NCI-H446 treated with DMSO at 0.1 percent for 48 hours (cell line): ENCODE measurements at regions not wholly inside any gene's neighbourhood (a gene's known extent, or its start where the extent isn't known, plus 50 kb on each side); places are given as distances from the start of the nearest gene placed in this dataset.

ENCODE experiments used
- DNase-seq: peaks from one replicate; lab custom pipeline; 2025; lab: John Stamatoyannopoulos, UW

DNA sequence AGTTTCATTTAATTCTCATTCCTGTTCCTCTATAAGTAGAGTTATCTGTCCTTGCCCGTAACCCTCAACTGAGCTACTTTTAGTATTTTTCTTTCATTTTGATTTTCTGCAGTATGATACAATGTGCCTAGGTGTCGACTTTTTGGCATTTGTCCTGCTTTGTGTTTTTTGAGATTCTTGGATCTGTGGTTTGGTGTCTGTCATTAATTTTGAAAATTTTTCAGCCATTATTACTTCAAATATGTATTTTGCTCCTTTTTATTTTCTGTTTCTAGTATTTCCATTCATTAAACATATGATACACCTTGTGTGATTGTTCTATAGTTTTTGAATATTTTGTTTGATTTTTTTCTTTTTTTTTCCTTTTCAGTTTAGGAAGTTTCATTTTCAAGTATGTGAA lies 598.9 kb downstream of the SPOCK3 start:
- no peak for DNase-seq

DNA sequence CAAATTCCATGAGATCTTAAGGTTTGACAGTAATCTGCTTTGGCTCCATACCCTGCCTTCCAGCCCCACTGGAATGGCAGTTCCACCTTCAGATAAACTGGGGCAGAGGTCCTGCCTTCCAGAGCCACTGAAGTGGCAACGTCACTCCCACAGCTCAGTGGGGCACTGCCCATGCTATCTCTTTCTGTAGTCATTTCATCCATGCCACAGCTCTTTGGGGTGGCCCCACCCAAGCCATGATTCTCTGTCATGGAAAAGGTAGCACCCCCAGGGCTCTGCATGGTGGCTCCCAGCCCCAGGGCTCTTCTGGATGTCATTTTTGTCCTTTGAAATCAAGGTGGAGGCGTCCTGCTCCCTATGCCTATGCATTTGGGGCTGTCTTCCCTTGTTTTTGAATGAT lies 596.5 kb downstream of the SPOCK3 start:
- no peak for DNase-seq

DNA sequence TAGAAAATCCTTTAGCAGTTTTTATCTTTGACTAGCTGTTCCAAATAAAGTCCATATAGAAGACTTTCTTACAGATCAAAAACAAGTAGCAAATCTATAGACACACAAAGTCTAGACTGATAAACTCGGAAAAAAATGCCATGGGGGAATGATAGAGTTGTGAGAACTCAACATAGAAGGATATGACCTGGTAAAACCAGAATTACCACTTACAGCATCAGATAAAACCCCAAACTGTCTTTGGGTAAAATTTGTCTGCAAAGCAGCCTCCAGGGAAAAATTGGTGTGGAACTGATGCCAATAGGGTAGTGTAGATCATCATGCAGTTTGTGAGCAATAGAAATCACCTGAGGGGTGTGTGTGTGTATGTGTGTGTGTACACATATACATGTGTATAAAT lies 579.1 kb downstream of the SPOCK3 start:
- DNase-seq = no peak

DNA sequence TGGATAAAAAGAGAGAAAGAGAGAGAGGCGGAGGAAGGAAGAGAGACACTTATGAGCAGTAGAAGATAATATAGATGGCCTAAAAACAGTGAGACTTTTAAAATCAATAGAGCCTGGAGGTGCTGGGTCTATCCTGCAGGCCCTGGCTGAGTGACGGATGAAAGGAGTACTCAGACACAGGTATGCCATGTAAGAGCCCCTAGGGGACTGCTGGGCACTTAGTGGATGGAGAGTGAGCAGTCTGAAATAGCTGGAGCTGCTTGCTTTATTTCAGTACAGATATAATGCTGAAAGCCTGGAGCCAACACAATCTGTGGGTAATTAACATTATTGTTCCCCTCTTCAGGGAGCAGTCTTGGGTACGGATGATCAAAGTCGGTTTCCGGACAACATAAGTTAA lies 578.6 kb downstream of the SPOCK3 start:
- DNase-seq = no peak

DNA sequence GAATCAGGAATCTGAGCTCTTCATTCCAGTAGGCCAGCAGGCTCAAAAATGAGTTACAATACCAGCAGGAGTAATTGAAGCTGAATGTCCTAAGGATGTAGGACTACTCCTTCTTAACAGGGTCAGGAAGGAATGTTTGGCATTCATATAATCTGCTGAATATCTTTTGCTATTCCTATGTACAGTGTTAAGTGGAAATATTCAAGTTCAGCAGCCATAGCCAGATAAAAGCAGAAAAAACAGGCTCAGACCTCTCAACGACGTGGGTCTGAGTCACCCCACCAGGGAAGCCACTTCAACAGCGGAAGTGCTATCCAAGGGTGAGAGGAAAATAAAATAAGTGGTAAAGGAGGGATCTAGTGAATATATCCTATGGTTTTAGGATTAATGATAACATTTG lies 577.0 kb downstream of the SPOCK3 start:
- no peak for DNase-seq

DNA sequence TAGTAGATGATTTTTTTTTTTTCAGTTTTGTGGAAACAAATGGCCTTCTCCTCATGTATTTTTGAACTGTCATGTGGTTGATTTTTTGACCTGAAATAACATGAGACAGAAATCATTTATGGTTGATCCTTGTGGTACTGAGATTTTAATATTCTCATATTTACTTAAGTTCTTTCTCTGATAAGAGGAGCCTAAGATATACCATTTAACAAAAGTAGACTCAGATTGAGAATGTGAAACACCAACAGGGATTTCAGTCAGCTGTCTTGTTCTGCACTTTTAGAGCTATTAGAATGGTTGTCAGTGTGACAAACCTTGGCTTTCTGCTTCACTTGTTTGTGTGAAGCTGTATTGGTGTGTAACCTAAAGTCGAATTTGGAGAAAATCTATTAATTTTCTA lies 575.7 kb downstream of the SPOCK3 start:
- no peak for DNase-seq

DNA sequence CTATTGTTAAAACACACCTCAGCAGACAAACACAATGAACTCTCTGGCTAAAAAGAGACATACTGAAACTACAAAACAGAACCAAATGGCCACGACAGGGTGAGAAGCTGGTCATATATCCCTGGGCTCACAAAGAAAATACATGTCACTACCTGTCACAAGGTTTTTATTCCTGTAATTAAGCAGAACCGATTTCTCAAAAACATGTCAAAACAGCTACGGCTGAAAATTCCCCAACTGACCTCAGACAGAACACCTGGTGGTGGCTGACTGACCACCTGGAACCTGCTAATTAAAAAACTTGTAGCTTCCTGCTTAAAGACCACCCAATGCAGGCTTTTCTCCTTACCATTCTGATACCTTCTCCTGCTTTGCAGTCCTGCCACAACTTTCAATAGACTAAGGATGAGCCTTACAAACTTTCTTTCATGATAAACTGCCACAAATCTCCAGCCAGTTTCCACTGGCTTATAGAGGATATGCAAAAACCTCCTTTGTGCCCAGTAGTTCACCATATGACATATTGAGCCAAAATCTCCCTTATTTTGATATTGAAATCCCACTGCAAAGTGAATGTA lies 571.9 kb downstream of the SPOCK3 start:
- no peak for DNase-seq

DNA sequence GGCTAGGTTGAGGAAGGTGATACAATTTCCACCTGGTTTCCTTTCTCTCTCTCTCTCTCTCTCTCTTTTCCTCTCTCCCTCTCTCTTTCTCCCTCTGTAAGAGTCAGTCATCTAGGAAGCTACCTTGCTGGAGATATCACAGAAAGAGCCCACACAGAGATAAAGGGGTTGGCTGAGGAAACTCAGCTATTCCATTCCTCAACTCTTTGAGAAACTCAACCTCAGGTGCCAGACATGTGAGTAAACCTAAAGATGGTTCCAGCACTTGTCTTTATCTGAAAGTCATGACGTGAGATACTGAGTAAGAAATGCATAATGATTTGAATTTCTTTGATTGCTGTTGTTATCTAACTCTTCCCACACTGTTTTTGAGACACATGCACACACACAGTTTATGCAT lies 564.0 kb downstream of the SPOCK3 start:
- DNase-seq = no peak

DNA sequence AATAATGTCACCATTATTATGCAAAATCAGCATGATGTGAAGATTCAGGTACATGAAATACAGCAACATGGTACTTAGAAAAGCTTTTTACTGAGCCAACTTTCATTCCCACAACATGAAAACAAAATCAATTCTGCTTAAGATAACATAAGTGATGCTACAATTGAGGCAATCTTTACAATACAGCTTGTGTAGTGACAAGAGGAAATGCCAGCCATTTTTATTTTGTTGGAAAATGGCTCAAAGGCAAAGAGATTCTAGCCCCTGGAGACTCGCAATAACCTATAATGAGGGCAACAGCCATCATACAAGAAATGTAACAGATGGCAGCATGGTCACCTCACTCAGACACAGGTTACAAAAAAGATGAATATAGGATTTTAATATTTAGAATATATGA lies 560.4 kb downstream of the SPOCK3 start:
- no peak for DNase-seq

DNA sequence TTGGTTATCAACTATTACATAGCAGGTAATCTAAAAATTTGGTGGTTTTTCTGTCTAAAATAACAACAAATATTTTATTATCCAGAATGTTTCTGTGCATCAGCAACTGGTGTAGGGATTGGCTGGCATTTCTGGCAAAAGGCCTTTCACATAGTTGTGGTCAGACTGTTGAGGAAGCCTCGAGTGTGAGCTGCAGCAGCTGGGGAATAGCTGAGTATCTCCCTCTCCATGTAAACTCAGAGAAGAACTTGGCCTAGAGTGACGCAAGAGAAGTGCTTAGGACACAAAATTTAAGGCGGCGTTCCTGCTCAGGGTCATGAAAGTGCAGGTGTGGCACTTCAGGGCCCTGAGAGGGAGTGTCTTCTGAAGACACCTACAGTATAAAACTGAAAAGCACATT lies 558.9 kb downstream of the SPOCK3 start:
- no peak for DNase-seq

DNA sequence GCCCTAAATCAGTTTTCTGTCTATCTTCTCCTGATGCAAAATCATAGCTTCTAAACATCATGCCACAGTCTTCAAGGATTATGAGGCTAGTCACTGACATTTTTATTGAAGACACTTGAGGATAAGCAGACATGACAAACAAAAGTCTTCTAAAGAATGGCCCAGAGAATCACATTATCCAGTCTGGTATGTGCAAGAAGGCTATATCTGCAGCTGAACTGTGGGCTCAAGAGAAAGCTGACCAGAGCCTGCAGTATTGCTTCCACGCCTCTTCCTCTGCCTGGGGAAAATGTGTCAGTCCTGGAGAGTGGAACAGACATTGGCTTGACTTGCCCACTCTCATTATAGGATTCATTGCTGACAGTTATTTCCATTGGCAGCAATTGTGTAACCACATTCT lies 553.5 kb downstream of the SPOCK3 start:
- DNase-seq = no peak

DNA sequence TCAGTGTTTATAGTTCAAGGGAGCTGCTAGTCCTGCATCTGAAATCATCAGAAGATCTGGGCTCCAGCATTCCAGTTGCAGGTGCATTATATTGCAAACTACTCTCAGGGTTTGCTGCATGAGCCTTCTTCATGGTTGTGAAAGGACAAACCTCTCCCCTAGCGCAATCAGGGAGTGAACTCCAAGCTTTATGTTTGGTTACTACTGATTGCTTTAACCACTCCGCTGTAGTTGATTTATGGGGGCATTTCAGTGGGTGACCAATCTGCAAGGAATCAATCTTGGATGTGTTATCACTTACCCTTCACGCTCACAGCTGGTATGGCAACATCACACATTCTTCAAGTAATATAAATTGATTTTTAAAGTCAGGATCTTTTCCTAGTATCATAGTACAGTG lies 552.1 kb downstream of the SPOCK3 start:
- DNase-seq = no peak
